Thyroid gland (tissue), 4 donors: ENCODE measurements at regions not wholly inside any gene's neighbourhood (a gene's known extent, or its start where the extent isn't known, plus 50 kb on each side); places are given as distances from the start of the nearest gene placed in this dataset.
"Not testable (repeated sequence)": the region's sequence is repeated elsewhere in the genome, so short reads cannot be mapped to it uniquely, and the experiment has no call there.

Experiments
- DNase-seq, 2 donors: peaks; one replicate each; pipeline ENCODE4 v3.0.0-alpha.2; 2019
- H3K27ac ChIP-seq, 3 donors: fragments of 200-600 bp; sonication (generic); 1 replicate in 2 of 3; 2 replicates in 1 of 3; pipeline ENCODE4 v1.5.1; 2016 to 2019; ENCODE audit warnings: mild to moderate bottlenecking in 1 of 3, moderate library complexity in 1 of 3
- H3K27me3 ChIP-seq: fragments of 200-600 bp; sonication (generic); one replicate; pipeline ENCODE4 v1.5.1; 2019
- H3K36me3 ChIP-seq, 2 donors: fragments of 200-600 bp; sonication (generic); one replicate each; pipeline ENCODE4 v1.5.1; 2016 to 2019
- H3K4me1 ChIP-seq, 2 donors: fragments of 200-600 bp; sonication (generic); one replicate each; pipeline ENCODE4 v1.5.1; 2017 to 2019
- H3K4me3 ChIP-seq, 3 donors: fragments of 200-600 bp; sonication (generic); replicated peaks in 1 of 3; 1 replicate in 2 of 3; 2 replicates in 1 of 3; pipeline ENCODE4 v1.5.1; 2016; ENCODE audit warnings: mild to moderate bottlenecking in 1 of 3
- H3K9me3 ChIP-seq: fragments of 200-600 bp; sonication (generic); one replicate; pipeline ENCODE4 v1.5.1; 2017
- CTCF ChIP-seq, 6 experiments: fragments of 200-600 bp in 3 of 6; fragments of 450-650 bp in 3 of 6; sonication (generic) in 3 of 6; IDR thresholded peaks; one replicate each; pipeline ENCODE4 v1.5.1; 2016 to 2019; ENCODE audit warnings: antibody characterized with exemption in 6 of 6, mild to moderate bottlenecking in 2 of 6, inconsistent platforms in 1 of 6, moderate library complexity in 1 of 6
- POLR2A ChIP-seq, 2 donors: fragments of 450-650 bp; IDR thresholded peaks; one replicate each; pipeline ENCODE4 v1.6.1; 2017; ENCODE audit warnings: antibody characterized with exemption in 2 of 2, mild to moderate bottlenecking in 2 of 2, moderate library complexity in 1 of 2
- WGBS, 2 donors: methylation state at CpG; one replicate each; pipeline ENCODE4 v1.1.5; 2017; 5-methylcytosine and 5-hydroxymethylcytosine counted together
- intact Hi-C: fragments of 100-400 bp; cut with DNase I; formaldehyde crosslinking; loops from one replicate; pipeline ENCODE4 v1.15.1; 2023

- H3K36me3 ChIP-seq = no peaks in the 10 kb centered on the region
- no peaks in the 10 kb centered on the region for H3K4me1 ChIP-seq
- TF ChIP-seq POLR2A (IDR thresholded peaks at IDR 0.05) (no peak), CTCF (IDR thresholded peaks at IDR 0.05) (no peak)
- no peaks in the 10 kb centered on the region for H3K9me3 ChIP-seq
- 89 to 95% methylated on average over 2 of the region's 2 CpGs for WGBS, 2 donors
- intact Hi-C loops = no loop called here
- no peak overlapping the region for H3K27ac ChIP-seq
- no peak overlapping the region for H3K4me3 ChIP-seq
- no peaks in the 10 kb centered on the region for H3K27me3 ChIP-seq
- DNase-seq = no peak
These were observed 154.9 kb upstream of the GJE1 start for GRCh38 chr6:141977782-141978181.

GRCh38 chr6:141976994-141977393, 155.7 kb upstream of the GJE1 start:
- DNase-seq = no peak
- H3K4me3 ChIP-seq = no peak overlapping the region
- H3K4me1 ChIP-seq = no peaks in the 10 kb centered on the region
- no peaks in the 10 kb centered on the region for H3K9me3 ChIP-seq
- TF ChIP-seq POLR2A (IDR thresholded peaks at IDR 0.05) (no peak), CTCF (IDR thresholded peaks at IDR 0.05) (no peak)
- H3K27me3 ChIP-seq = no peaks in the 10 kb centered on the region
- no peaks in the 10 kb centered on the region for H3K36me3 ChIP-seq
- 74 to 85% methylated on average over 1 of the region's 1 CpG for WGBS, 2 donors
- no peak overlapping the region for H3K27ac ChIP-seq
- intact Hi-C loops = no loop called here

GRCh38 chr6:141969768-141970415, 162.8 kb upstream of the GJE1 start:
- H3K9me3 ChIP-seq, intact Hi-C loops, H3K27ac ChIP-seq, H3K27me3 ChIP-seq, H3K36me3 ChIP-seq, H3K4me1 ChIP-seq, DNase-seq, H3K4me3 ChIP-seq: not testable (repeated sequence)
- 78 to 84% methylated on average over 16 to 18 of the region's 19 CpGs for WGBS, 2 donors

- intact Hi-C loops = no loop called here
- TF ChIP-seq CTCF (IDR thresholded peaks at IDR 0.05) (no peak), POLR2A (IDR thresholded peaks at IDR 0.05) (no peak)
- WGBS, 2 donors = 94 to 97% methylated on average over 7 of the region's 7 CpGs
- H3K36me3 ChIP-seq = no peaks in the 10 kb centered on the region
- H3K4me3 ChIP-seq = no peak overlapping the region
- DNase-seq = no peak
- no peaks in the 10 kb centered on the region for H3K9me3 ChIP-seq
- H3K27ac ChIP-seq = no peak overlapping the region
- H3K4me1 ChIP-seq = no peaks in the 10 kb centered on the region
- H3K27me3 ChIP-seq = no peaks in the 10 kb centered on the region
These were observed 163.5 kb upstream of the GJE1 start for GRCh38 chr6:141969201-141969600.

GRCh38 chr6:141968632-141969031, 164.1 kb upstream of the GJE1 start:
- no peak for TF ChIP-seq CTCF (IDR thresholded peaks at IDR 0.05)
- TF ChIP-seq POLR2A (IDR thresholded peaks at IDR 0.05) = no peak
- H3K4me3 ChIP-seq = no peak overlapping the region
- H3K27me3 ChIP-seq = no peaks in the 10 kb centered on the region
- no peak for DNase-seq
- H3K9me3 ChIP-seq = no peaks in the 10 kb centered on the region
- no peaks in the 10 kb centered on the region for H3K36me3 ChIP-seq
- intact Hi-C loops = no loop called here
- no peak overlapping the region for H3K27ac ChIP-seq
- no peaks in the 10 kb centered on the region for H3K4me1 ChIP-seq
- 61 to 68% methylated on average over 3 of the region's 3 CpGs for WGBS, 2 donors
